GM06990 (cell line): ENCODE measurements at regions not wholly inside any gene's neighbourhood (a gene's known extent, or its start where the extent isn't known, plus 50 kb on each side); places are given as distances from the start of the nearest gene placed in this dataset.
"Not testable (repeated sequence)": the region's sequence is repeated elsewhere in the genome, so short reads cannot be mapped to it uniquely, and the experiment has no call there.

Source experiments
- DNase-seq: peaks from one replicate; pipeline ENCODE4 v3.0.0-alpha.2; 2011; ENCODE audit not compliant: insufficient read length; ENCODE audit errors: extremely low read depth
- H3K27me3 ChIP-seq: replicated peaks from 2 replicates; pipeline ENCODE4 v1.6.0; 2011; ENCODE audit warnings: low read length; ENCODE audit not compliant: control insufficient read depth, insufficient read depth
- H3K36me3 ChIP-seq: 2 replicates; pipeline ENCODE4 v1.5.1; 2011; ENCODE audit warnings: low read length; ENCODE audit not compliant: control insufficient read depth, insufficient read depth
- H3K4me3 ChIP-seq: replicated peaks from 2 replicates; pipeline ENCODE4 v1.5.1; 2011; ENCODE audit warnings: low read depth, mild to moderate bottlenecking, control low read depth, low read length
- TF ChIP-seq, protein P1 (sequence below): IDR thresholded peaks from 2 replicates; pipeline ENCODE4 v1.5.1; 2011; ENCODE audit warnings: low read length, control low read depth, mild to moderate bottlenecking, inconsistent platforms; ENCODE audit not compliant: insufficient read depth, poor library complexity, severe bottlenecking

DNA sequence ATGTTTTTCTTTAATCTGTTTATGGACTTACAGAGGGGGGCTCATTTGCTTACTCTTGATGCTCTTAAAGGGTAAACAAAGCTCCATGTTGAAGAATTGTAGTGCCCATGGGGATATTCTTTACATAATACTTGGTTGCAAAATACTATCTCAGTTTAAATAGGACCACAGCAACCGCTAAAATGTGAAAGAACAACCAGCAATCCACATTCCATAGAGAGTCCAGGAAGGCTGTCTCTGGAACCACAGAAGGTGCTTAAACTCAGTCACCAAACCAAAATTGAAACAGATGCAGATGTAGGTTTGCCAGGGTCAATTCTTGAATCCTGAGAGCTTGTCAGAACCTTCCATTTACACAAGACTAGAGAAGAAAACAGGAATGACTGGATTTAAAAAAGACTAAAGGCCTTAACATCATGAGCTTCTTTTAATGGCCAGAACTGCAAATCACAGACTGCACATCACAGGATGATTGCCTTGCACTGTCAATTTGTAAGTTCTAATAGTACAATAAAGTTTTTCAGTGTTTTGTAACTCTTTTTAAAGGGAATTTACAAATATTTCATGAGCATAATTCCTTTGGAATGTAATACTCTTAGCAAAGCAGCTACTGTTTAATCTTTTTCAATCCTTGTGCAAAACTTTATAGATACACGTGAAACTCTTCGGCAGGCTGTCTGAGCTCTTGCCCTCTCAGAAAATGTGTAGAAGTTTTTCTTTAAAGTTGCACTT lies 661.6 kb downstream of the SI start:
- no peaks in the 10 kb centered on the region for H3K36me3 ChIP-seq
- no peak for DNase-seq
- no peaks in the 10 kb centered on the region for H3K27me3 ChIP-seq
- TF ChIP-seq, protein P1, sequence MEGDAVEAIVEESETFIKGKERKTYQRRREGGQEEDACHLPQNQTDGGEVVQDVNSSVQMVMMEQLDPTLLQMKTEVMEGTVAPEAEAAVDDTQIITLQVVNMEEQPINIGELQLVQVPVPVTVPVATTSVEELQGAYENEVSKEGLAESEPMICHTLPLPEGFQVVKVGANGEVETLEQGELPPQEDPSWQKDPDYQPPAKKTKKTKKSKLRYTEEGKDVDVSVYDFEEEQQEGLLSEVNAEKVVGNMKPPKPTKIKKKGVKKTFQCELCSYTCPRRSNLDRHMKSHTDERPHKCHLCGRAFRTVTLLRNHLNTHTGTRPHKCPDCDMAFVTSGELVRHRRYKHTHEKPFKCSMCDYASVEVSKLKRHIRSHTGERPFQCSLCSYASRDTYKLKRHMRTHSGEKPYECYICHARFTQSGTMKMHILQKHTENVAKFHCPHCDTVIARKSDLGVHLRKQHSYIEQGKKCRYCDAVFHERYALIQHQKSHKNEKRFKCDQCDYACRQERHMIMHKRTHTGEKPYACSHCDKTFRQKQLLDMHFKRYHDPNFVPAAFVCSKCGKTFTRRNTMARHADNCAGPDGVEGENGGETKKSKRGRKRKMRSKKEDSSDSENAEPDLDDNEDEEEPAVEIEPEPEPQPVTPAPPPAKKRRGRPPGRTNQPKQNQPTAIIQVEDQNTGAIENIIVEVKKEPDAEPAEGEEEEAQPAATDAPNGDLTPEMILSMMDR = no peak
- H3K4me3 ChIP-seq = no peak overlapping the region

DNA sequence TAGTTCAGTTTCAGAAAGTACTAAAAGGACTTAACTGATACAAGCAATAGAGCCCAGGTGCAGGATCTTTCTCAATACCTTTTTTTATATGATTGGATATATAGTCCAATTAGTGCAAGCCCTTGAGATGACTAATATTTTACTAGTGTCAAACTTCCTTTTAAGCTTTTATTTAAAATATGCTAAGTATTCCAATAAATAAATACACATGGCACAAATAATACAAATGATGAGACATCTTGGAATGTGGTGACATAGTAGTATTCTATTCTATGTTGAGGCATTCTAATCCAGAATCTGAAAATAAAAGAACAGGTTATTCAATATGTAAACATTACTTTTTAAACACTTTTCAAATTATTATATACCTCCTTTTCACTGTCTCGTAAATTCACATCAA lies 670.0 kb downstream of the SI start:
- TF ChIP-seq, protein P1 = no peak
- no peak for DNase-seq
- Histone ChIP-seq H3K27me3 (no peaks in the 10 kb centered on the region), H3K4me3 (no peak overlapping the region), H3K36me3 (no peaks in the 10 kb centered on the region)

DNA sequence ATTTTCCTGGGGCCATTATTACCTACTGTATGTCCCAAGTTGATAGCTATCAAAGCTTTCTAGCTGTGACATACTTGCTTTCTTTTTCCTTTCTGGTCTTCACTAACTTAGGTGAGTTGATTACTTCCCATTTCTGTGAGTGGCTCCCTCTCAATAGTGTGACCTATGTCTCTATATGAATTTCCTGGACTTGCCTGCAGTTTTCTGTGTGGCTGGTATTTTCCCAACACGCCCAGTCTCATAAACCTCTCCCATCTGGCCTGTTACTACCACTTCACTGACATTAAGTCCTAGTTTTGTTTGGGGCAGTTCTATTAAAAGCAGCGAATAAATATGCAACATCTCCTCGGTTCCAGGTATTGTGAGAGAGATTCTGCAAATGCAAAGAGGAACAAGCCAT lies 671.2 kb downstream of the SI start:
- Histone ChIP-seq H3K27me3 (no peaks in the 10 kb centered on the region), H3K36me3 (no peaks in the 10 kb centered on the region), H3K4me3 (no peak overlapping the region)
- TF ChIP-seq, protein P1 = no peak
- DNase-seq = no peak

DNA sequence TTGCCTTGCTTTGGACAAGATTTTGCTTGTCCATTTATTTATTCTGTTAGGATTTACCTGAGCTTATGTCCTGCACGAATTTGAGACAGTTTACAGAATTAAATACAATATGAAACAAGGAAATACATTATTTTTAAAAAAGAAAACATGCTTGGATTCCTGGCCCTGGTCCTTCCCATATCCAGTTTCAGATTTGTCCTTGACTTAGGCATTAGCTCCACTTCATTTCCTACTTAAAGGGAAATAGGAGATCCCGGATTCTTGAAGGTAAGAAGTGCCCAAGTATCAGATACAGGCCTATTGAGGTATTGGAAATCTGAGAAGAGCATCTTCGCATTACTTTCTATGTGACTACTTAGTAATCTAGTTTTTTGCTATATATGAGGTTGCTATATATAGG lies 672.0 kb downstream of the SI start:
- no peaks in the 10 kb centered on the region for H3K27me3 ChIP-seq
- H3K36me3 ChIP-seq = no peaks in the 10 kb centered on the region
- H3K4me3 ChIP-seq = no peak overlapping the region
- DNase-seq = no peak
- TF ChIP-seq, protein P1 = no peak

DNA sequence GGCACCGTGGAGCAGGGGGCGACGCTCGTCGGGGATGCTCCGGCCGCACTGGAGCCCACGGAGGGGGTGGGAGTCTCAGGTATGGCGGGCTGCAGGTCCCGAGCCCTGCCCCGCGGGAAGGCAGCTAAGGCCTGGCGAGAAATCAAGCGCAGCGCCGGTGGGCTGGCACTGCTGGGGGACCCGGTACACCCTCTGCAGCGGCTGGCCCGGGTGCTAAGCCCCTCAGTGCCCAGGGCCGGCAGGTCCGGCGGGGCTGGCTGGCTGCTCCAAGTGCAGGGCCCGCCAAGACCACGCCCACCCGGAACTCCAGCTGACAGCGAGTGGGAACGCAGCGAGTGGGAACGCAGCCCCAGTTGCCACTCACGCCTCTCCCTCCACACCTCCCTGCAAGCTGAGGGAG lies 676.4 kb downstream of the SI start:
- no peaks in the 10 kb centered on the region for H3K36me3 ChIP-seq
- H3K4me3 ChIP-seq = no peak overlapping the region
- TF ChIP-seq, protein P1 = no peak
- no peaks in the 10 kb centered on the region for H3K27me3 ChIP-seq
- DNase-seq = no peak

DNA sequence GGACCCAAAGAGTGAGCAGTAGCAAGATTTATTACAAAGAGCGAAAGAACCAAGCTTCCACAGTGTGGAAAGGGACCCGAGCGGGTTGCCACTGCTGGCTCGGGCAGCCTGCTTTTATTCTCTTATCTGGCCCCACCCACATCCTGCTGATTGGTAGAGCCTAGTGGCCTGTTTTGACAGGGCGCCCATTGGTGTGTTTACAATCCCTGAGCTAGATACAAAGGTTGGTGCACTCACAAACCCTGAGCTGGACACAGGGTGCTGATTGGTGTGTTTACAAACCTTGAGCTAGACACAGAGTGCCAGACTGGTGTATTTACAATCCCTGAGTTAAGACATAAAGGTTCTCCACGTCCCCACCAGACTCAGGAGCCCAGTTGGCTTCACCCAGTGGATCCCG lies 676.9 kb downstream of the SI start:
- H3K27me3 ChIP-seq, DNase-seq, H3K36me3 ChIP-seq, H3K4me3 ChIP-seq: not testable (repeated sequence)
